H1 (cell line): ENCODE measurements at regions not wholly inside any gene's neighbourhood (a gene's known extent, or its start where the extent isn't known, plus 50 kb on each side); places are given as distances from the start of the nearest gene placed in this dataset.

Experiments used
- CTCF ChIA-PET: fragments of 300-600 bp; sonication (Branson Sonifier 250); formaldehyde crosslinking; loops from one replicate; lab custom pipeline; 2021; ENCODE audit not compliant: partially characterized antibody; lab: Charles Lee
- POLR2A ChIA-PET: fragments of 300-600 bp; sonication (Branson Sonifier 250); formaldehyde crosslinking; loops from one replicate; lab custom pipeline; 2021; ENCODE audit warnings: inconsistent platforms; ENCODE audit not compliant: partially characterized antibody; lab: Charles Lee
- DNase-seq, 2 experiments: peaks; one replicate each; pipeline versions ENCODE4 v3.0.0 to v3.0.0-alpha.2; 2010 to 2022; ENCODE audit warnings: low spot score in 2 of 2, low read depth in 1 of 2, mixed read lengths in 1 of 2
- FAIRE-seq: peaks from 2 replicates; lab custom pipeline; 2011; peaks lifted over from hg19 to GRCh38; lab: Jason Lieb, UNC
- H2AFZ ChIP-seq: 2 replicates; pipeline ENCODE4 v1.8.1; 2012; ENCODE audit warnings: low read length, inconsistent platforms
- H2AK5ac ChIP-seq: 2 replicates; pipeline ENCODE4 v1.6.1; 2013; ENCODE audit warnings: low read depth, low read length
- H2BK120ac ChIP-seq: replicated peaks from 2 replicates; pipeline ENCODE3; 2013; ENCODE audit warnings: low read depth, low read length, inconsistent platforms
- H2BK12ac ChIP-seq: 2 replicates; pipeline ENCODE4 v1.6.1; 2013; ENCODE audit warnings: low read depth, low read length
- H2BK15ac ChIP-seq: 2 replicates; pipeline ENCODE4 v1.6.1; 2013; ENCODE audit warnings: low read length
- H2BK20ac ChIP-seq: 2 replicates; pipeline ENCODE4 v1.6.1; 2013; ENCODE audit warnings: low read length
- H2BK5ac ChIP-seq: 2 replicates; pipeline ENCODE4 v1.6.1; 2013; ENCODE audit warnings: low read depth, low read length
- H3K14ac ChIP-seq: 2 replicates; pipeline ENCODE4 v1.6.1; 2013; ENCODE audit warnings: inconsistent platforms; ENCODE audit not compliant: insufficient read length
- H3K18ac ChIP-seq: 2 replicates; pipeline ENCODE4 v1.6.1; 2013; ENCODE audit warnings: low read length; ENCODE audit errors: extremely low read depth
- H3K23ac ChIP-seq: 2 replicates; pipeline ENCODE4 v1.6.1; 2013; ENCODE audit warnings: inconsistent platforms; ENCODE audit not compliant: insufficient read length
- H3K23me2 ChIP-seq: 2 replicates; pipeline ENCODE4 v1.6.1; 2013; ENCODE audit warnings: low read depth, low read length
- H3K27ac ChIP-seq: 2 replicates; pipeline ENCODE4 v1.6.1; 2011; ENCODE audit warnings: low read depth, low read length, inconsistent platforms
- H3K27me3 ChIP-seq, 4 experiments: replicated peaks in 1 of 4; 1 replicate in 1 of 4; 2 replicates in 3 of 4; pipeline versions ENCODE4 v1.6.1 to v1.8.1; 2011 to 2013; ENCODE audit warnings: low read length in 3 of 4, mild to moderate bottlenecking in 3 of 4, inconsistent platforms in 2 of 4, mixed read lengths in 2 of 4, moderate library complexity in 1 of 4; ENCODE audit not compliant: control insufficient read depth in 3 of 4, insufficient read depth in 3 of 4; ENCODE audit errors: extremely low read depth in 1 of 4
- H3K36me3 ChIP-seq, 4 experiments: 2 replicates each; pipeline versions ENCODE4 v1.6.1 to v1.8.1; 2011 to 2013; ENCODE audit warnings: mild to moderate bottlenecking in 4 of 4, low read length in 3 of 4, moderate library complexity in 2 of 4, control low read depth in 1 of 4, inconsistent platforms in 1 of 4; ENCODE audit not compliant: insufficient read depth in 4 of 4, control insufficient read depth in 2 of 4
- H3K4ac ChIP-seq: replicated peaks from 2 replicates; pipeline ENCODE3; 2013; ENCODE audit warnings: low read length, low read depth, mixed read lengths, inconsistent platforms; ENCODE audit not compliant: insufficient read length
- H3K4me1 ChIP-seq, 4 experiments: replicated peaks in 1 of 4; 1 replicate in 1 of 4; 2 replicates in 3 of 4; pipeline versions ENCODE4 v1.6.1 to v1.8.1; 2011 to 2013; ENCODE audit warnings: low read length in 3 of 4, inconsistent platforms in 2 of 4, mixed read lengths in 1 of 4; ENCODE audit not compliant: insufficient read depth in 4 of 4, control insufficient read depth in 3 of 4
- H3K4me2 ChIP-seq, 2 experiments: 2 replicates each; pipeline versions ENCODE4 v1.6.1 to v1.8.1; 2011 to 2013; ENCODE audit warnings: low read depth in 2 of 2, low read length in 2 of 2, control low read depth in 1 of 2, inconsistent platforms in 1 of 2, mild to moderate bottlenecking in 1 of 2; ENCODE audit not compliant: insufficient read depth in 1 of 2
- H3K4me3 ChIP-seq, 4 experiments: fragments of 200-600, 300-600 bp in 1 of 4; sonication (generic), shearing (Covaris generic), sonication (Bioruptor Twin) in 1 of 4; 2 replicates each; pipeline versions ENCODE4 v1.5.1 to v1.8.1; 2011 to 2016; ENCODE audit warnings: low read length in 4 of 4, low read depth in 3 of 4, control low read depth in 2 of 4, inconsistent platforms in 2 of 4, mild to moderate bottlenecking in 2 of 4, mixed read lengths in 1 of 4, moderate library complexity in 1 of 4; ENCODE audit not compliant: insufficient read depth in 2 of 4; ENCODE audit errors: extremely low read depth in 1 of 4
- H3K56ac ChIP-seq: replicated peaks from 2 replicates; pipeline ENCODE3; 2013; ENCODE audit warnings: low read depth, mild to moderate bottlenecking, mixed read lengths, low read length, inconsistent platforms; ENCODE audit not compliant: insufficient read length
- H3K79me1 ChIP-seq: 2 replicates; pipeline ENCODE4 v1.6.1; 2013; ENCODE audit warnings: low read depth, low read length, control low read depth
- H3K79me2 ChIP-seq, 2 experiments: 2 replicates each; pipeline versions ENCODE4 v1.6.1 to v1.8.1; 2012 to 2013; ENCODE audit warnings: low read length in 2 of 2, mild to moderate bottlenecking in 2 of 2, inconsistent platforms in 1 of 2; ENCODE audit not compliant: insufficient read depth in 2 of 2, control insufficient read depth in 1 of 2
- H3K9ac ChIP-seq, 4 experiments: replicated peaks in 1 of 4; 1 replicate in 1 of 4; 2 replicates in 3 of 4; pipeline versions ENCODE4 v1.6.1 to v1.8.1; 2011 to 2013; ENCODE audit warnings: low read depth in 3 of 4, low read length in 3 of 4, control low read depth in 2 of 4, mild to moderate bottlenecking in 2 of 4, moderate library complexity in 2 of 4, inconsistent platforms in 1 of 4; ENCODE audit errors: extremely low read depth in 1 of 4
- H3K9me3 ChIP-seq, 2 experiments: 2 replicates each; pipeline versions ENCODE4 v1.6.1 to v1.8.1; 2012 to 2013; ENCODE audit warnings: mild to moderate bottlenecking in 2 of 2, moderate library complexity in 2 of 2, control low read depth in 1 of 2, inconsistent platforms in 1 of 2, low read depth in 1 of 2, low read length in 1 of 2, mixed read lengths in 1 of 2; ENCODE audit not compliant: insufficient read depth in 2 of 2
- H4K20me1 ChIP-seq, 2 experiments: replicated peaks in 1 of 2; 2 replicates each; pipeline versions ENCODE3 to v1.8.1; 2011 to 2013; ENCODE audit warnings: inconsistent platforms in 2 of 2, low read length in 2 of 2, mild to moderate bottlenecking in 1 of 2; ENCODE audit not compliant: insufficient read depth in 2 of 2, control insufficient read depth in 1 of 2
- H4K5ac ChIP-seq: 2 replicates; pipeline ENCODE4 v1.6.1; 2013; ENCODE audit warnings: low read length, low read depth, mixed read lengths, inconsistent platforms; ENCODE audit not compliant: insufficient read length
- H4K8ac ChIP-seq: 2 replicates; pipeline ENCODE4 v1.8.0; 2013; ENCODE audit warnings: mild to moderate bottlenecking, moderate library complexity, low read length, inconsistent platforms; ENCODE audit not compliant: insufficient read depth; ENCODE audit errors: extremely low read depth
- H4K91ac ChIP-seq: replicated peaks from 2 replicates; pipeline ENCODE3; 2013; ENCODE audit warnings: low read length, mixed read lengths, inconsistent platforms; ENCODE audit not compliant: insufficient read length
- BRCA1 ChIP-seq: IDR thresholded peaks from 2 replicates; pipeline ENCODE4 v1.6.1; 2012; ENCODE audit warnings: low read depth, low read length, improper control_type of control experiment
- YY1 ChIP-seq: IDR thresholded peaks from 2 replicates; pipeline ENCODE4 v1.6.1; 2011; ENCODE audit warnings: low read depth, mild to moderate bottlenecking, low read length
- WGBS, 2 experiments: shearing (Covaris generic) in 1 of 2; methylation state at CpG; one replicate each; pipeline versions ENCODE4 v1.1.6 to v1.1.7; 2013 to 2015; ENCODE audit warnings: low lambda C conversion rate in 2 of 2, mixed read lengths in 2 of 2, inconsistent platforms in 1 of 2, low coverage in 1 of 2, missing lambda C conversion rate in 1 of 2; ENCODE audit not compliant: insufficient replicate concordance in 2 of 2, insufficient coverage in 1 of 2, insufficient read length in 1 of 2; ENCODE audit errors: extremely low coverage in 1 of 2, missing lambda C conversion rate in 1 of 2; 5-methylcytosine and 5-hydroxymethylcytosine counted together

GRCh38 chr10:56508562-56508961 is 147.5 kb upstream of the ZWINT start:
- Histone ChIP-seq H4K20me1 (no peaks in the 10 kb centered on the region), H3K9ac (no peak overlapping the region), H3K27me3 (no peaks in the 10 kb centered on the region), H3K9me3 (no peaks in the 10 kb centered on the region), H3K4me1 (no peaks in the 10 kb centered on the region), H2BK20ac (no peak overlapping the region), H3K27ac (no peak overlapping the region), H3K14ac (no peak overlapping the region), H3K36me3 (no peaks in the 10 kb centered on the region), H3K4ac (no peak overlapping the region), H3K18ac (no peak overlapping the region), H2BK15ac (no peak overlapping the region), H3K79me2 (no peaks in the 10 kb centered on the region), H3K23ac (no peak overlapping the region), H4K5ac (no peak overlapping the region), H3K79me1 (no peaks in the 10 kb centered on the region), H2BK12ac (no peak overlapping the region), H2AK5ac (no peak overlapping the region), H2AFZ (no peak overlapping the region), H3K4me2 (no peak overlapping the region), H4K91ac (no peak overlapping the region), H2BK5ac (no peak overlapping the region), H3K4me3 (no peak overlapping the region), H3K56ac (no peak overlapping the region), H2BK120ac (no peak overlapping the region), H3K23me2 (no peaks in the 10 kb centered on the region), H4K8ac (no peak overlapping the region)
- no peak for FAIRE-seq
- TF ChIP-seq YY1 = no peak
- no peak for TF ChIP-seq BRCA1
- CTCF ChIA-PET = no interaction called here
- WGBS, 2 experiments = 86% methylated on average over 3 of the region's 3 CpGs; no CpG with 5 or more reads in 1 of the 2 experiments
- no peak for DNase-seq
- POLR2A ChIA-PET = no interaction called here
